ENCODE measurements at regions not wholly inside any gene's neighbourhood (a gene's known extent, or its start where the extent isn't known, plus 50 kb on each side); places are given as distances from the start of the nearest gene placed in this dataset.
"Not testable (repeated sequence)": the region's sequence is repeated elsewhere in the genome, so short reads cannot be mapped to it uniquely, and the experiment has no call there.

DNA sequence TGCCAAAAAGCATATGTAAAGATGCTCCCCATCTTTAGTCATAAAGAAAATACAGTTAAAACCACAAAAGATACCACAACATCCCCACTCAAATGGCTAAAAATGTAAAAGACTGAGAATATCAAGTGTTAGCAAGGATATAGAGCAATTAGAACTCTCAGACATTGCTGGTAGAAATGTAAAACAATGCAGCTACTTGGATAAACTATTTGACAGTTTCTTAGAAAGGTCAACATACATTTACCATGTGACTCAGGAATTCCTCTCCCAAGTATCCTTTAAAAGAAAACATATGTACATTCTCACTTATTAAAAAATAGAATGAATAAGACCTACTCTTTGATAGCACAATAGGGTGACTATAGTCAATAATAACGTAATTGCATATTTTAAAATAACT is 173.7 kb downstream of the HNRNPD start:
- no peak for DNase-seq (ENCODE audit: low read depth in 4 of 4, low spot score in 3 of 4)

DNA sequence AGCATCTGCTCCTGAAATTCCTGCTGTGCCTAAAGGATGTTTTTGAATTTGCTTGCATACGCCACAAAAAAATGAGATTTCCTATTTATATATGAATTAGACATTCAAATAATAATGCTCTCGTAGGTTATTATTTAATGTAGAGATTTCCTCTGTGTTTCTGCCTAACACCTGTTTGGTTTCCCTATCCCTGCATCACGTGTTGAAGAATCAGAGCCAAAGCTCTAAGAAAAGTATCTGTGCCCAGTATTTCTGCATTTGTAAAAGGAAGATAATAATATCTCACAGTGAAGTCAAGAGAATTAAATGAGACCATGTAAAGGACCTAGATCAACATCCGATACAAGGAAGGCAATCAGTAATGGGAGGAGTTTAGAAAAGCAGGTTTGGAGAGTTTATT is 179.5 kb downstream of the HNRNPD start:
- DNase-seq (ENCODE audit: low read depth in 4 of 4, low spot score in 3 of 4) = no peak

DNA sequence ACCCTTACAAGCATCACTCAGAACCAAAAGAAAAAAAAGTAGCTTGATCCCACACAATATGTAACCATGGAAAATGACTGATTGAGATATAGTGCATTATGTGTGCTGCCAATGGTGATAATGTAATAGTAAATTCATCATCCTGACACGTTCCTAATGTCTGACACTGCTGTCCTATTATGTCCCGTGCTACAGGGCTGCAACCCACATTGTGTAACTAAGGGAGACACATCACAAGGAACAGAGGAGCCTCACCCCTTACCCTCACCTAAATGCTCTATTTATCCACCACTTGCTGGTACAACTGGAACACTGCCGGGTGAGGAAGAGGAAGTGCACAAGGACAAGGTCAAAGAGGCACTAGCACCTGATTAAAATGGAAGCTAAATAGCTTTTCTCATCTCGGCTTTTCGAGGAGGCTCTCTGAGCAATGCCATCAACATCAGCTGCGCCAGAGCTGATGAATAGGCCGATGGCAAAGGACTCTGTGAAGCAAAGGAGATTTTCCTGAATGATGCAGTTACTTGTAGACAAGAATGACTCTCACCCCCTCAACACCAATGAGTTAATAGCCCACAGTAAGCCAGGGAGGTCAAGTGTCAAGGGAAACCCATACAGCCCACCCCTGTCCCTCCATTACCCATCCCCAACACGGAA is 181.6 kb downstream of the HNRNPD start:
- no peak for DNase-seq (ENCODE audit: low read depth in 4 of 4, low spot score in 3 of 4)

DNA sequence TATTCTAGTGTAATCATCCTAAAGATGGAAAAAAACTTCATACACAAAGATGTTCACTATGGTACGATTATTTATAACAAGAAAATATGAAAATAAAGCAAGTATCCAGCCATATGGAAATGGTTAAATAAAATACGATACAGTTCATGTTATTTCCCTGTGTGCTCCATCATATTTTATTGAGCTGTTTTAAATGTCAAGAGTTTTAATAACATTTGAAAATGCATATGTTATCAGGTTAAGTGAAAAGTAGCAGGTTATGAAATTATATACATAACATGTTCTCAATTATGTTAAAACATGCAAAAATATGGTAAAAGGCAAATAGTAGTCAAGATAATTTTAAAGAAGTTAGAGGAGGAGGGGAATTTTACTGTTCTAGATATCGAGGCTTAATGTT is 192.0 kb downstream of the HNRNPD start:
- no peak for DNase-seq (ENCODE audit: low read depth in 4 of 4, low spot score in 3 of 4)

DNA sequence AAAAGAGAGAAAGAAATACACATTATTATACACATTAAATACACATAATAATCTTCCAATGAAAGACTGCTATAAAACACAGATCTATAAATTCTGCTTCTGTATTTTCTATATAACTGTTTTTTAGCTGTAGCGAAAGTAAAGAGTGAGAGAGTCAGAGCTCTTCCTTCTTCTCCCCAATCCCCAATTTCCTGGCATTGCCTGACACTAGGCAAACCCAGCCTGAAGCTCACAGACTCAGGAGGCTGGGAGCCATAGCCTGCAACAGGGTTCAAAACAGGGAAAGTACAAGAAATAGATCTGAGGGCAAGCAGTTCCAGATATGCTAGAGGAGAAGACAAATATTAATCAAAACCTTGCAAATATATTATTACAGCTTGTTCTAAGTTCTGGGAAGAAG is 201.6 kb downstream of the HNRNPD start:
- DNase-seq (ENCODE audit: low read depth in 4 of 4, low spot score in 3 of 4) = no peak

DNA sequence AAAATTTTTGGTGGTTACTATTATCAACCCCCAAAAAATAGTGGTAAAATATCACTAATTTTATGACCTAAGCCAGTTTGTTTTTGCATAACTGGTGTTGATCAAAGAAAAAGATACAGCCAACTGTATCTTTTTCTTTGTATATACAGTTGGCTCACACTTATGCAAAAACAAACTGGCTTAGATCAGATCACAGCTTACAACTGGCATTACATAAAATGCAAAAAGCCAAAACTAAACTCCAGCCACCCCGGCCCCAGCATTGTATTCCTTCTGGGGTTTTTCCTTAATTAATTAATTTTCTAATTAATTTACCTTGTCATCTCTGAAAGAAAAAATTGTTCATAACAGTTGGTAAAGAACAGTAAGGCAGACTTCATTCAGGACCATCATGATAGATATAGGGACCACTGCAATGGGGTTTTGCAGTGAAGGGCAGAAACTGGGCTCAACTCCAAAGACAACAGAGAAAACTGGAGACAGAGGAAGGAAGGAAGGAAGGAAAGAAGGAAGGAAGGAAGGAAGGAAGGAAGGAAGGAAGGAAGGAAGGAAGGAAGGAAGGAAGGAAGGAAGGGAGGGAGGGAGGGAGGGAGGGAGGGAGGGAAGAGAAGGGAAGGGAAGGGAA is 202.1 kb downstream of the HNRNPD start:
- DNase-seq (ENCODE audit: low read depth in 4 of 4, low spot score in 3 of 4) = no peak

DNA sequence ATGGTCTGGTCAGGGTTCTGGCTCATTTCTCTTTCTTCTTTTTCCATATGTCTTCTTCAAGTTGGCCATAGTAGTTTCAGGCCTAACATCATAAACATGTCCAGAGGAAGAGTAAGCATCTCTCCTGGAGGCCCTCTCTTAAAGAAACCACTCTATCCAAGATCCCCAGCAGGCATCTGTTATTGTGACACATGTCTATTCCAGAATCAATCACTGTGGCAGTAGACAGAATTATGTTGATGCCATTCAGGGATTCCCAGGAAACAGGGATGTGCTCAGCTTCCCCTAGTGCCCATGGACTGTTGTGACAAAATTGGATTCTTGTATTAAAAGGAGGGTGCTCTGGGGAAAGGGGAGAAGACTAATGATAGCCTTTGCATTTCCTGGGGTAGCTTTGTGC is 224.0 kb downstream of the HNRNPD start:
- DNase-seq (ENCODE audit: low read depth in 4 of 4, low spot score in 3 of 4) = no peak

DNA sequence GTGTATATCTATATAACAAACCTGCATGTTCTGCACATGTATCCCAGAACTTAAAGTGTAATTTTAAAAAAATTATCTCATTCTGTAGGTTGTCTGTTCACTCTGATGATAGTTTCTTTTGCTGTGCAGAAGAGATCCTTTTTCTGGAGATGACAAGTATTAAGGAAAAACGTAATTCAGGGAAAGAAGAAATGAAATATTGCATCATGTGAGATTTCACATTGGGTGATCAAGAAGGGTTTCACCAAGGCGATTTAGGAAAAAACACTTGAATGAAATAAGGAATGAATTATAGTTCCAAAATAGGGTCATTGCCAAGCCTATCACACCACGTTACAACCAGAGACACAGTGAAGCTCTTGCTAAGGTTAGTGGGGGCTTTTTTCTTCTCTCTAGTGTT is 227.9 kb downstream of the HNRNPD start:
- no peak for DNase-seq (ENCODE audit: low read depth in 4 of 4, low spot score in 3 of 4)

DNA sequence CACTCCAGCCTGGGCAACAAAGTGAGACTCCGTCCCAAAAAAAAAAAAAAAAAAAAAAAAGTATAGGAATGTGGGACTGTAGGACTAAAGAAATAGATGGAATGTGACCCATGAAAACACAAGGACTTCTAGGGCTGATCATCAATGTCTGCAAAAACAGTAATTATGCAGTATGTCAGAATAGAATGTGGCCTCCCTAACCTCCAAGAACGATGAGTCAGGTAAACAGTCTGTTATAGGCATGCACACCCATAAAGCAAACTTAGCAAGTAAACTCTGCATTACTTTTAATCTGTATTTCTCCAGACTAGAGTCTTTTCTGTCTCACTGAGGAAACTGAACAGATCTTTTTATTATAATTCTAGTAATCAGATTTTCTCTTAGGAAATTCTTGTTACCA is 233.4 kb downstream of the HNRNPD start:
- no peak for DNase-seq (ENCODE audit: low read depth in 4 of 4, low spot score in 3 of 4)

DNA sequence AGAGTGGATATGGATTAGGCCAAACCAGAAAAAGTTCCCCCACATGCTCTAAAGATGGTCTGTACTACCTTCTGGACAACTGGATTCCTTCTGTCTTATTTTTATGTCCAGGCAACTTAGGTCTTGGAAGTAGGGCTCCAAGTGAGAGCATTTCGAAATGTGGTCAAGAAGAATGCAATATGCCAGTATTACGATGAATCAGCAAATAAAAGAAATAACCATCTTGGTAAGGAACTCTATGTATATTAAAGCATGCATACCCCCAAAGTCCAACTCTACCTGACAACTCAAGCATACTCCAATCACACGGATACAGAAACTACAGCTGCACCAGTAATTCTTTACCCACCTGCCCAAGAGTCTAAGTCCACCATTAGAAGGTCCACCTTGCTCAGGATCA is 234.5 kb downstream of the HNRNPD start:
- no peak for DNase-seq (ENCODE audit: low read depth in 4 of 4, low spot score in 3 of 4)

DNA sequence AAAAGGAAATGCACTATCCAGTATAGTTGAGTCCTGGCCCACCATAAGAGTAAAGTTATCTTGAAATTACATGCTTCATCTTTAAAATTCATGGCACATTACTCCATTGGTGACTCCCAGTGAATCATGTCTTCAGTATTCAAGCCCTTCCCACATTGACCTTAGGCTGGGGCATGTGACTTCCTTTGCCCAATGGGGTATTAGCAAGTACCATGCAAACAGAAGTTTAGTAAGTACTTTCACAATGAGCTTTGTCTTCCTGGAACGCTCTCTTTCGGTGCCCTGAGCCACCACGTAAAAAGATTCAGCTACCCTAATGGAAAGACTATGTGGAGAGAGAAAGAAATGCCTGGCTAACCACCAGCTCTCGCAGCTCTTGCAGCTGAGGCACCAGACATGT is 235.4 kb downstream of the HNRNPD start:
- no peak for DNase-seq (ENCODE audit: low read depth in 4 of 4, low spot score in 3 of 4)

DNA sequence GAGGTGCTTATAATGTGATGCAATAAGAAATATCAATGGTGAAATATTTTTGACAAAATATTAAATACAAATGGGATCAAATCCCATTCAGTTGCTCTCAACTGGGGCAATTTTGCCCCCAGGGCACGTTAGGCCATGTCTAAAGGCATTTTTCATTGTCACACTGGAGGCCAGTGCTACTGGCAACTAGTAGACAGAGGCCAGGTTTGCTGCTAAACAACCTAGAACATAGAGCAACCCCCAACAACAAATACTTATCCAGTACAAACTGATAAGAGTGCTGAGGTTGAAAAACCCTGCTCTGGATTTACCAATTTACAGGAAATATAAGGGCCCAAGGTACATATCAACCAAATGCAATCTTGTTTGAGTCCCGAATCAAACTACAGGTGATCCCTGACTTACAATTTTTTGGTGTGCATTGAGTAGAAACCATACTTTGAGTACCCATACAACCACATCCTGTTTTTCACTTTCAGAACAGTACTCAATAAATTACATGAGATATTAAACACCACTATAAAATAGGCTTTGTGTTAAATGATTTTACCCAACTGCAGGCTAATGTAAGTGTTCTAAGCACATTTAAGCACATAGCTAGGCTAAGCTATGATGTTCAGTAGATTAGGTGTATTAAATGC is 237.5 kb downstream of the HNRNPD start:
- DNase-seq (ENCODE audit: low read depth in 4 of 4, low spot score in 3 of 4) = no peak

DNA sequence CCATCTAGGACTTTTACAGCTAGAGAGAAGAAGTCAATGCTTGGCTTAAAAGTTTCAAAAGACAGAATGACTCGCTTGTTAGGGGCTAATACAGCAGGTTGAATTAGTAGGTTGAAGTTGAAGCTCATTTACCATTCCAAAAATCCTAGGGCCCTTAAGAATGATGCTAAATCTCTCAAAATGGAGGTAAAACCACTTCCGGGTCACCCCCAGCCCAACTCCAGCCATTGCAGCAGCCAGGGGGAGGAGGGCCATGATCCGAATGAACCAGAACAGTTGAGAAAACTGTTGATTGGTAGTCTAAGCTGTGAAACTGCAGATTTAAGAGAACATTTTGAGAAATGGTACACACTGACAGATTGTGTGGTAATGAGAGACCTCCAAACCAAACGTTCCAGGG is 245.4 kb downstream of the HNRNPD start:
- DNase-seq (ENCODE audit: low read depth in 4 of 4, low spot score in 3 of 4) = no peak

DNA sequence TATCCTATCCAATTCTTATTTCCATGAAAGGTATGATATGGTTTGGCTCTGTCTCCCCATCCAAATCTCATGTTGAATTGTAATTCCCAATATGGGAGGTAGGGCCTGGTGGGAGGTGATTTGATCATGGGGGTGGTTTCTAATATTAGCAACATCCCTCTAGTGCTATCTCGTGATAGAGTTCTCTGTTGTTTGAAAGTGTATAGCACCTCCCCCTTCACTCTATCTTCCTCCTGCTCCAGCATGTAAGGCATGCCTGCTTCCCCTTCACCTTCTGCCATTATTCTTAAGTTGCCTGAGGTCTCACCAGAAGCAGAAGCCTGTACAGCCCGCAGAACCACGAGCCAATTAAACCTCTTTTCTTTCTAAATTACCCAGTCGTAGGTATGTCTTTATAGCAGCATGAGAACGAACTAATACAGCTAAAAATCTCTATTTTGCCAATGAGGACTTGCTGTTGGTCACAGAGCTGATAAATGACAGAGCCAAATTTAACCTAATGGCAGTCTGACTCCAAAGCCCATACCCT is 247.2 kb downstream of the HNRNPD start:
- no peak for DNase-seq (ENCODE audit: low read depth in 4 of 4, low spot score in 3 of 4)

DNA sequence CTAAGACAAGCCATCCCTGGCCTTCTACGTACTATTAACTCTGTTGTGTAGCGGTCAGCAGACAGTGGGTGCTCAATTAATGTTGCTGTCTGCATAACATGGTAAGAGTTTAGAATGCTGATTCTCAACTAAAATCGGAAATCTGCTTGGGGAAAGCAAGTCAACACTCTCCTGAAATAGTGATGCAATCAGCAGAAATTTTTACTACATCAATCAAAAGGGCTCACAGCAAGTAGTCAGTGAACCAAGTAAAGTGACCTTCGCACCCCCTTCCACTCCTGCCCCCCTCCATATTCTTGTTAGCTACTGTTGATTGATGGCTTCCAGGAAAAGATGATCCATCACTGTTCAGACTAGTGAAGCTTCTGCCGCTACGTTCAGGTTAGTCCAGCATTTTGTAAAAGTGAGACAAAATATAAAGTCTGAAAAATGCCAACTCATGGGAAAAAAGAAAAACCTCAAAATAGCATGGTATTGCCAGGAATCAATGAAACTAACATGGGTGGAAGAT is 247.9 kb downstream of the HNRNPD start:
- DNase-seq (ENCODE audit: low read depth in 4 of 4, low spot score in 3 of 4) = no peak

DNA sequence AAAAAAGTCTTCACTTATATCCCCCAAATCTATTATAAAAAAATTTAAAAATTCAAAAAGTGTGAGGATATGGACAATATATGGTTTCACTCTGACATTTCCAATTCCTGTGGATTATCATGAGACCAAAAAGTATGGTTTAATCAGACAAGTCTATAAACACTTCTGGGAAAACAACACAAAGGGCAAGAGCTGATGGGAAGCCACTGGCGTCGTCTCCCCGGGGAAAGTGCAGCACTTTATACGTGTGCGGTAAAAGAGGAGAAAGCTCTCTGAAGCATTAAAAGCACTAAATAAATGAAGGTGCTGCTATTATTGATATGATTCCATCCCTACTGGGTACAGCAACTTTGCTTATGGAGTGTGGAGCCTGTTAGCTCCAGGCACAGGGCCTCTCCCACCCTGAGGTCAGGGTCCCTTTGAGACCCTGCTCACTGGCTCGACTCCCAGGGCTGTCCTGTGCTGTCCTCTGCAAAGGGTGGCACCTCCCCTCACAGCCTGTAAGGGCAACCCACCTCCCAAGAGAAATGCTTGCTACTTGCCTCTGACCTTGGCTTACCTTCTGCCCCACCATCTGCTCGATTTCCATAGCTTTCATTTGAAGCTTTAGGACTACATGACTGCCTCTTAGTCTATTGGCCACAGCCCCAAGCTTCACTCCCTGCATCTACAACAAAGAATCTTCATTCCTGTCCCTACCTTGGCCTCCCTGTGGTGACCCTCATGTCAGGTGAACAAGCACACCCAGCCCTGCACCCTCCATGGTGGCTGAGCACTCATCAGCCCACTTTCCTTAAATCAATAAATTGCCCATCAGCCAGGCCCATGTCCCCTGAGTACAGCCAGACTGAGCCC is 248.6 kb downstream of the HNRNPD start:
- DNase-seq (ENCODE audit: low read depth in 4 of 4, low spot score in 3 of 4) = no peak

DNA sequence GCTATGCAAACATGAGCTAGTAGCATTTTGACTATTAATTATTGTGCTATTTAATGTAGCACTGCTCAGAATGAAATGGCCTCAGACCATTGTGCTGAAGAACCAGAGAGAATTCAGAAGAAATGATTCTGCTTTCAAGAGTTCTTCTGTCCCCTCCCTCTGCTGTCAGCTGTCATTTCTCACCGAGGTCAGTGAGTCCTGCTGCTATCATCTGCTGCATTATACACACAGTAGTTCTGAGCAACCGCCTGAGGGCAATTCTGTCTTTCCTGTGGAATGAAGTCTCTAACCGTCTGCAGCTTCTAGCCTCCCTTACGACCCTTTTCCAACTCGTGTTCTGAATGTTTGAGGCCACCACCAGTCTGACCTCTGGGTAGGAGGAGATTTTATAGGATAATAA is 249.4 kb downstream of the HNRNPD start:
- no peak for DNase-seq (ENCODE audit: low read depth in 4 of 4, low spot score in 3 of 4)

DNA sequence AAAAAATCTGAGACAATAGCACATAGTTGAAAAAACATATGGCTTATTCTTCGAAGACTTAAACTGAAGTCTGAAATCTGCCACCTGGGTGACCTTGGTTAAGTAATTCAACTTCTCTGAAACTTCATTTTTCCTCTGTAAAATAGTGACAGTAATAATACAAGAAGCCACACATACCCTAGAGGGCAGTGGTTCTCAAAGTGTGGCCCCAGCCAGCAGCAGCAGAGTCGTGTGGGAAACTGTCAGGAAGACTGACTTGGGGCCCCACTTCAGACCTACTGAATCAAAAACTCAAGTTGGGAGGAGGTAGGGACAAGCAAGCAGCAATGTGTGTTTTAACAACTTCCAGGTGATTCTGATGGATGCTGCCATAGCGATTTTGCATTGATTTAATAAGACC is 249.9 kb downstream of the HNRNPD start:
- no peak for DNase-seq (ENCODE audit: low read depth in 4 of 4, low spot score in 3 of 4)

DNA sequence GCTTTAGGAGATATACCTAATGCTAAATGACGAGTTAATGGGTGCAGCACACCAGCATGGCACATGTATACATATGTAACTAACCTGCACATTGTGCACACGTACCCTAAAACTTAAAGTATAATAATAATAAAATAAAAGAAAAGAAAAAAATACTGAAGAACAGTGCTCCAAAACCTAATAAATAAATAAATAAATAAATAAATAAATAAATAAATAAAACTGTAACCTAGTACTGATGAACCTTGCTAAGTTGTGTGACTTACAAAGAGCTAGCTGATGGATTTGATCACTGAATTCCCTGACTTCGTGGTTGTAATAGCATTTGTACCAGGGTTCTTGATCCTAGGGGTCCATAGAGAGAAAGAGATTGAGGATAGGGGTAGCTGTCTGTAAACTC is 258.6 kb downstream of the HNRNPD start:
- DNase-seq (ENCODE audit: low read depth in 4 of 4, low spot score in 3 of 4) = not testable (repeated sequence)

DNA sequence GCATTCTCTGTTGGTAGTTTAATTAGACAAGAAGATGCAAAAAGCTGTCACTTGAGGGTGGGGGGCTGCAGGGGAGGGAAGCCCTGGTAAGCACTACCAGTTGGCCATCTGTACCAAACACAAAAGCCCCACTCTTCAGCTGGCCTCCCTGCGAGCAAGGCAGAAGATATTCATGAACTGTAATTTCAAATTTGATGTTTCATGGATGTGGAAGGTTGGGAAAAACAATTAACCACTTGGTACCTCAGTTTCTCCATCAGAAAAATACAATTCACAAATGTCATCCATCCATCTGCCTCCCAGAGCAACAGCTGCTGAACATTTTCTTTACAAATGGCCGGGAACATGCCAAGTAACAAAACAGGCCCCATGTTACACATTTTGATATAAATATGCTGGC is 265.3 kb downstream of the HNRNPD start:
- DNase-seq (ENCODE audit: low read depth in 4 of 4, low spot score in 3 of 4) = no peak

DNA sequence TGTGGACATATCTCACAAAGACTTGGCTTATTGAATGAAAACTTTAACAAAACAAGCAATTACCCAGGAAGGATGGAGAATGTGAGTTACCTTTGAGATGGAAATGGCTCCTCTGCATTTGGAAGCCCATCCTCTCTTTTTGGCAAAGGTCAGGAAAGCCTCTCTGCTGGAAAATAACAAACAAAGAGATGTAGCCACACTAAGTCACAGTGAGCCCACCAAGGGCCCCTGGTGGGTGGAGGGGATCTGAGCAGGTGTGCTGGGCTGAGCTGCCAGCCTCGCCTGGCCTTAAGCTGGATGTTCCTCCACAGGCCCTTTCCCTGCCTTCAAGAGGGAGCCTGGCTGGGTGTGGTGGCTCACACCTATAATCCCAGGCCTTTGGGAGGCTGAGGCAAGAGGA is 269.2 kb downstream of the HNRNPD start:
- no peak for DNase-seq (ENCODE audit: low read depth in 4 of 4, low spot score in 3 of 4)

All from left renal pelvis (tissue), 4 donors.